ENCODE measurements at regions not wholly inside any gene's neighbourhood (a gene's known extent, or its start where the extent isn't known, plus 50 kb on each side); places are given as distances from the start of the nearest gene placed in this dataset.

DNA sequence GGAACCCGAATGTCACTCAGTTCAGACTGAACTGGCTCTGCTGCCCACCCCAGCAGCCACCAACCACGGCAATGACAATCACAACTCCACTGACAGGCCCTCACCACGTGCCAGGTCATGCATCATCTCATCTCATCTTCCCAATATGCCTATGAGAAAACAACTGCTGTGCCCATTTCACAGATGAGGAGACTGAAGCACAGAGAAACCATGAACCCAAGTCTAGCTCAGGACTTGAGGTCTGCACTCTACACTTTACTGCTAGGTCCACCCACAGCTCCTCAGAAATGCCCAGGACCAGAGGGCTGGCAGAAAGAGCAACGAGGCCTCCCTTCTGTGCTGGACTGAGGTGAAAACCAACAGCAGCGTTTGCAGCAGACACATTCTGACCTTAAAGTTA, 99.2 kb upstream of the LINGO1 start:
- intact Hi-C loops (cut with DNase I): no loop called here
- DNase-seq: no peak

DNA sequence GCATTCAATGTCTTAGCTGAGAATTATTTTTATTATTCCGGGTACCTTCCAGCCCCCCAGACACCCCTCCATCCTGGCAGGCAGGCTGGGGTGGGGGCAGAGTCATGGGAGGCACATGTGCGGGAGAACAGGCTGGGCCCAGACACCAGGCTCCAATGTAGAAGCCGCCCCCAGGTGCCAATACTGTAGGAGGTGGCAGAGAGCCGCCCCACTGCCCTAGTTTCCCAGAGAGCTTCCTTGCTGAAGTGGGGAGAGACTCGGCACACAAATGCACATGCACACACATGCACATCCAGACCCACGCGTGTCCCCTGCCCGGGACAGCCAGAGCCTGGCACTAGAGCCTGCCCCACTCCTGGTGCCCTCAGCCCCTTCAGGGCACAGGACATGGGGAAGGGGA, 98.4 kb upstream of the LINGO1 start:
- peak in 8 of 10 donors; percentile 54 to 95 (median 70) for DNase-seq
- intact Hi-C loops (cut with DNase I): no loop called here

DNA sequence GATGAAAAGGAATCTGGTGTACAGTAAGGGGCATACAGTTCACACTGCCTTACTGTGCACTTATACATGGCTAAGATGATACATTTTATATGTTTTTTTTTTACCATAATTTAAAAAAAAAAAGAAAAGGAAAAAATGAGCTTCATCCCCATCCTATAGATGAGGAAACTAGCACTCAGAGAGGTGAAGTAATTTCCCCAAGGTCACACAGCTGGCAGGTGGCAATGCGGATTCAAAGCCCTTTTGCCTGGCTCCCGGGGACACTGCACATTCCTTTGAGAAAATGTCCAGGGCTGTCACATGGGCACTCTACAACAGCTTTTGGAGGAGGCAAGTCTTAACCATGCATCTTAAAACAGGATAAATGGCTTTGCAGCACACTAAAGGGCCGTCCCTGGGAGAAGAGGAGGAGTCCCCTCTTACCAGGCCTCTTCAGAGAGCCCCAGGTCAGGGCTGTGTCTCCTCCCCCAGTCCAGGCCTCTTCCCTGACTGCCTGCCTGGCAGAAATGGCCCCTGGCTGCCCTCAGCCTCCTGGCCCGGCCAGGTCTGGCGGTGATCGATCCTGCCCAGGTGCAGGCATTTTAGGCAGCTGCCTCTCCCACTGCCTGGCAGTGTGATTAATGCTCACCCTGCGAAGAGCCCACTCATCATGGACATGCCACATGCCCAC, 95.1 kb upstream of the LINGO1 start:
- no peak for DNase-seq
- intact Hi-C loops (cut with DNase I): no loop called here

DNA sequence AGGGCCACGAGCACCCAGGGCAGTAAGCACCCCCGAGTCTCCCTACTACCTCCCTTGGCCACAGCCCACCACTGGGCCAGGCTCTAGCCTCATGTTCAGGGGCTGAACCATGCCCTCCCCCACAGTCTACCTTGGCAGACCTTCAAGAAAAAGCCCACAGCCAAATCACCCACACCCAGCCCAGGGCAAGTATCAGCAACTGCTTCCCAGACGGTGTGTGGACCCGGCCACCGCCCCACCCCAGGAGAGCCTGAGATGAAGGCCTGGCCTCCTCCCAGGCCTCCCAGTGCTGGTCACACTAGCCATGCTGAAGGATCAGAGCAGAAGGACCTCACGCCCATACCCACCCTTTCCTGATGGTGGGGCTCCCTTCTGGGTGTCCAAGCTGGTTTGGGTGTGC, 92.0 kb upstream of the LINGO1 start:
- no peak for DNase-seq
- intact Hi-C loops (cut with DNase I): no loop called here

DNA sequence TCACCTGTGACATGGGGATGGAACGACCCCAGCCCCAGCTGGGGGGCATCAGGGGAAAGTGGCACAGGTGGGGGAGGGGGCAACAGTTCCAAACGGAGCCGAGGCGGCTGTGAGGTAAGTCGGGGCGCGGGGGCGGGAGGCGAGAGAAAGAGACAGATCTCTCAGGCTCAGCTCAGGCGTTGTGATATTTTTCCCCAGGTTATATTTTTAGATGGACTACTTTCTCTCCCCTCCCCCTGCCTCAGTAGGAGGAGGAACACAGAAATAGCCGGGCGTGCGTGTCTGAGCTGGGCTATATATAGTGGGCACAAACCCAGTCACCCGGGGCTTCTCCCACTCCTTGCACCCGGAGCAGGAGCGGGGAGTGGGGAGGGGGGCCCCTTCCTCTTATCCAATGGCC, 91.0 kb upstream of the LINGO1 start:
- intact Hi-C loops (cut with DNase I): no loop called here
- DNase-seq: peak in 5 of 10 donors; percentile 51 to 92 (median 88)

DNA sequence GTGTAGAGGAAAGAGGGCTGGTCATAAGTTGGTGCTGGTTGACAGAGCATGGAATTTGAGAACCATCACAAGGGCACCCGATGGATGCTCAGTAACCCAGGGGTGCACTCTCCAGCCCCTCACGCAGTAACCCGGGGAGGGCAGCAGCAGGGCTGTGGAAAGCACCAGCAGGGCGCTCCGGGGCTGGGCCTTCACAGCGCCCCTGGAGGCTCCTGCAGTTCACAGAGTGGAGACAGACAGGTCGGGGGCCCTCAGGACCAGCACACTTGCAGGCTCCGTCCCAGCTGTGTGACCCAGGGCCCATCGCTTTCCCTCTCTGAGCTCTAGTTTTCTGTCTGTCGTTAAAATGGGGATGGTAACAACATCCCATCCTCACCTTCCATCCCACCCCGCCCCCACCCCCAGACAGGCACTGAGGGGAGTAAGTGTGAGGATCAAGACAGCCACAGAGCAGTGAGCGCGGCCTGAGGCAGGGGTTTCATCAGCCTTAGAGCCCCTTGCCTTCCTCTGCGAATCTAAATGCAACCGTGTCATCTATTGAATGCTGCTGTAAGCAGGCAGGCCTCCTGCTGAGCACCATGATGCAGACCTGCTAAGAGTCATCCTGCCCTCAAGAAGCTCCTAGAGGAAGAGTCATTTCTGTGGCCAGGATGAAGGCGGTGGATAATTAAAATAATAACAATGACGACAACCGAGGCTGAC, 90.2 kb upstream of the LINGO1 start:
- intact Hi-C loops (cut with DNase I): no loop called here
- DNase-seq: no peak

DNA sequence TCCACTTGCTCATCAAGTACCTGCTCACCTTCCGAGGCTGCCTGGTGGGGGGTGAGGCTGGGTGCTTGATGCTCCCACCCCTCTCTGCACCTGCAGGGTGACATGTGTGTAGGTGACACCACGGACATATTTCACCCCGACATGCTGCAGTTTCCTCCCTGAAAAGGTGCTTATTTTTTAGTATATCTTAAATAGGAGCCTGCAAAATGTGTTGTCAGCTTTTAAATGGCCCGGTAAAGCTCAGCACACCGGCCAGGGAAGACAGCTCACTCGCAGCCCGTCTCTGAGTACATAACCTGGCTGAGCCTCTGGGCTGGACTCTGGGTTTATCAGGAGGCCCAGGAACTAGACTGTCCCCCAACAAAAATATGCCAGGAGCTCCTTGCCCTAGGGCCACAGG, 89.3 kb upstream of the LINGO1 start:
- intact Hi-C loops (cut with DNase I): no loop called here

DNA sequence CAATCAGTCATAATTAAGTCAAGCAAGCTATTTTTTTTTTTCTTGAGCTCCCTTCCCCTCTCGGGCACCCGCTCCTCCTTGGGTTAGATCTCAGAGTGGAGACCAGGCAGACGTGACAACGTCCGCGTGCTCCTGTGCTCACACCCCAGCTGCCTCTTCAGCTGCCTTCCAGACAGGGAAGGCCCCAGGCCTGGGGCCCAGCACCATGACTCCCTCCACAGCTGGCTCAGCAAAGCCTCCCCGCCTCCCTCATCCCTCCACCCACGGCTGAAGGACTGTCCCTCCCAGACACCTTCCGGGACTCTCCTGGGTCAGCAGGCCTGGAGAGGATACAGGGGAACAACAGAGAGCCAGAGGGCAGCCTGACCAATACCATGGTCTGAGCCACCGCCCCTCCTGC, 87.9 kb upstream of the LINGO1 start:
- DNase-seq: no peak

More for the DNA sequence above, 89.3 kb upstream of the LINGO1 start:
- no peak for DNase-seq

DNA sequence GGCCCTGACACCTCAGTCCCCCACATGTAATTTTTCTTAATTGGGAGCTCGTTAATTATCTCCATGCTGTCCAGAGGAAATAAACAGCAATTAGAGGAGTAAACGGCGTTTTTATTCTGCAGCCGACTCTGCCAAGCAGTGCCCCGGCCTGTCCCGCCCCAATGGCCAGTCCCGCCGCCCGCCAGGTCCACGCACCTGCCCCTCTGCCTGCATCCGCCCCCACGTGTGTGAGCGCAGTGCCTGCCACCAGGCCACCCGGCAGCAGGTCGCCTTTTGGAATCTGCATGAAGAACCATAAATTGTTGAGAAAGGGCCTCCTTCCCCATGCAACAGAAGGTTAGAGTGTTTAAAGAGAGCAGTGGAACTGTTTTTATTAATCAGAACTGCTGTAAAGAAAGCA, 87.5 kb upstream of the LINGO1 start:
- intact Hi-C loops (cut with DNase I): no loop called here
- DNase-seq: peak in 1 of 10 donors; percentile 73

More for the DNA sequence above, 87.9 kb upstream of the LINGO1 start:
- intact Hi-C loops (cut with DNase I): no loop called here

DNA sequence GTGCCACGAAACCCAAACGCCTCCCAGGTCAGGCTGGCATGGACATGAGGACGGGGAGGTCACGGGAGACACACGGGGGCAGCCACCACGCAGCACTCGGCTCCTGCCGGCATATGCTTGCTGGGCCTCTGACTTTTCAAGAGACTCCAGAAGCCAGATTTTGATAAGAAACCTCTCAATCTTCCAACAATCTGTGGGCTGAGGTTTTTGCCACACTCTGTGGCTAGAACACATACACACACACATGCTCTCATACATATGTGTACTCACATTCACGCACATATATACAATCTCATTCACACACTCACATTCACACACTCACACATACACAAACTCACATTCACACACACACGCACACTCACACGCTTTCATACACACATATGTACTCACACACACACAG, 86.7 kb upstream of the LINGO1 start:
- intact Hi-C loops (cut with DNase I): no loop called here
- DNase-seq: no peak

DNA sequence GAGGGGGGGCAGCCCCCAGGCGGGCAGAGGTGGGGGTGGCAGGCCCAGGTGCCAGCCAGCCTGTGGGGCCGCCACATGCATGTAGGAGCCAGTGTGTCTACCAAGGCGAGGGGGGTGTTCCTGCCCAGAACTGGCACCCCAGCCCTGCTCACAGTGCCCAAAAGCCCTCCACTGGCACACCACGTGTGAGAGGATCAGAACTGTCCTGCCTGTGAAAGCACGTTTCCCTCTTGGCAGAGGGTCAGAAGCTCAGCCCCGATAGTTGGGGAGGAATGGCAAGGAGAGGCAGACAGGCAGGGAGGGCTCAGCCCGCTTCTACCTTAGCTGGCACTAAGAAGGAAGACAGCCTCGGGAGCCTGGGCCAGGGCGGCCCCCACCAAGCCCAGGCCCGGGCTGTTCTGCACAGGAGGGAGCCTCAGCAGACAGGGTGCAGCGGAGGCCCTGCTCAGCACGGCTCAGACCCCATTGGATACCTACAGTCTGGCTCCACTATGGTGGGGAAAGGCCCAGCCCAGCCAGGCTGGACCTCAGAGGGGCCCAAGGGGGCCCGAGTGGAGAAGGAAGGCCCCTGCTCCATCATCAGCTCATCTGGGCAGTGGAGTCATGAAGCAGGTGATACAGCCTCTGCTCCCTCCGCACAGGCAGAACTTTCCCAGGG, 84.8 kb upstream of the LINGO1 start:
- peak in 1 of 10 donors; percentile 61 for DNase-seq
- intact Hi-C loops (cut with DNase I): no loop called here

DNA sequence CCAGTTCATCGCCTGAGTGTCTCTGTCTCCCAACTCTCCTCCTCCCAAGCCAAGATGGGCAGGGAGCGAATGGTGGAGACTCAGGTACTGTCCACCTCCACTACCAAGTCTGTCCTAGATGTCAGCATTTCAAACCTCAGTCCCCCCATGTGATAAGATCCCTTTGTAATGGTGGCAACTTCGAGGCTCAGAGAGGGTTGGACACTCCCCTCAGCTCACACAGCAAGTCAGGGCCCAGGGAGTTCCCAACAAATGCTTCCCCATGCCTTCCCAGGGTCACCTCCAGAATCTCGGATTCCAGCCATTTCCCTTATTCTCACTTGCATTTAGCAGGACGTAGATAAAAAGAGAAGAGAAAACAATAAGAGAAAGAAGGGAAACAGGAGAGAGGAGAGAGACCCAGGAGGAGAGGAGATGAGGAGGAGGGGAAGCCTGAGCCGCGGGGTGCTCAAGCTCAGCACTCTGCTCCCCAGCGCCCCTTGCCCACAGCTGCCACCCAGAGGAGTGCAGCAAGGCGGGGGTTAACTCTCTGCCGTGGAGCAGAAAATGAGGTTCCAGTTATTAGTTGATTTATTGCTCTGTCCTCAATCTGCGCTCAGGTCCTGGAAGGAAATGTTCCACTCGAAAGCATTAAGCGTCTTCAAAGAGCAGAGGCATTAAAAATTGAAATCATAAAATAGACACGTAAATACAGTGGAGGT, 84.1 kb upstream of the LINGO1 start:
- no peak for DNase-seq

DNA sequence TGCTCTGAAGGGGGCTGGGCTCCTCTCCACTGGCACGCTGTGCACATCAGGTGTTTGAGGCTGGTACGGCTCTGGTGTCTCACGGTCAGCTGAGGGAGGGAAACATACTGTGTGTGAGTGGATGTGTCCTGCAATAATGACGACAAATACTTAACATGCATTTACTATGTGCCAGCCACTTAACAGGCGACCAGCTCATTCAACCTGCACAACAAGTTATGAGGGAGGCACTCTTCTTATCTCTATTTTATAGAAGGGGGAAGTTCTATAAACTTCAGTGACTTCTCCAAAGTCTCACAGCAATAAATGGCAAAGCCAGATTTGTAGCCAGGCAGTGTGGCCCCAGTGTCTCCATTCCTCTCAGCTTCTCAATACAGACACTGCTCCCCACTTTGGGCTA, 83.1 kb upstream of the LINGO1 start:
- no peak for DNase-seq
- intact Hi-C loops (cut with DNase I): no loop called here

More for the DNA sequence above, 84.1 kb upstream of the LINGO1 start:
- intact Hi-C loops (cut with DNase I): no loop called here

DNA sequence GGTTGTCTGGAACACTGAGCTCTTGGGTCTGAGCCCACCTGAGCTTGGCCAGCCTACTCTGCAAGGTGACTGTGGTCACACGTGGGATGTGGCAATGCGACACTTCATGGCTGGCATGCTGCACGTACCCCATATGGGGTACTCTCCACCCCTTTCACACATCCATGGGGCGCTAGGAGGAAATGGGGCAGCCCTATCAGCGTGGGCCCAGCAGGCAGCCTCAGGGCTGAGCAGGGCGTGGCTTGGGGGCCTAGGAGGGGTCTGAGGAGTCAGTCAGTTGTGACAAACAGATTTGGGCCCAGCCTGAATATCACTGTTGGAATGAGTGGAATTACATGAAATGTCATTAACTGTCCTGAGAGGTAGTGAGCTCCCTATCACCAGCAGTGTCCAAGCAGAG, 82.3 kb upstream of the LINGO1 start:
- intact Hi-C loops (cut with DNase I): no loop called here
- DNase-seq: peak in 1 of 10 donors; percentile 79

DNA sequence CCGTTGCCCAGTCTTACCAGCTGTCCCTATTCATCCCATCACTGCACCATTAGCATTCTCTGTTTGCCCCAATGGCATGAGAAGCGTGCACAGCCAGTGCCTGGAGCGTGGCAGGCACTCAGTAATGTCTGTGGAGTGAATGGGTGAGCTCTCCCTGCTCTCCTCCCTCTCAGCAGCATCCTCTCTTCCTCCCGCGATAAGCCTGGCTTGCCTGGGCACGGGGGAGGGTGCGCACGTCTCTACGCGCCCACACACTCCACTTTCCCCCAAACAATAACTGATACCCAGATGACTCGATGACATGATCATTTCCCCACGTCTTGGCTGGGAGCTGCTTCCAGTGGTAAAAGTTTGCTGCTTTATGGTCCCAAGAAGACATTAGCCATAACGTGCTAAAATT, 81.8 kb upstream of the LINGO1 start:
- intact Hi-C loops (cut with DNase I): no loop called here
- peak in 1 of 10 donors; percentile 88 for DNase-seq

DNA sequence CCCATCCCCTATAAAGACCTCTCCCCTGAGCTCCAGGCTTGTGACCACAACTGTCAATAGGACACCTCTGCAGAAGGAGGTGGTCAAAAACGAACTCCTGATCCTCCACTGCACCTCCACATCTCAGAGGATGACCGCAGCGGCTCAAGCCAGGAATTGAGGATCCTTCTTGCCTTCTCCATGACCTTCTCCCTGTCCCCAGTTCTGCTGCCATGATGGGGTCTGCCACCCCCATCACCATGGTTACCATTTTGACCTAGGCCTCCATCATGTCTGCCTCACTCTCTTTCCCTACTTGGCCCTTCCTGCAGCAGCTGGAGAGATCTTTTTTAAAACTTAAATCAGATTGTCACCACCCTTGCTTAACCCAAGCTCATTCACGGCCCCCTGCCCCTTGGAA, 81.3 kb upstream of the LINGO1 start:
- intact Hi-C loops (cut with DNase I): no loop called here
- DNase-seq: no peak

DNA sequence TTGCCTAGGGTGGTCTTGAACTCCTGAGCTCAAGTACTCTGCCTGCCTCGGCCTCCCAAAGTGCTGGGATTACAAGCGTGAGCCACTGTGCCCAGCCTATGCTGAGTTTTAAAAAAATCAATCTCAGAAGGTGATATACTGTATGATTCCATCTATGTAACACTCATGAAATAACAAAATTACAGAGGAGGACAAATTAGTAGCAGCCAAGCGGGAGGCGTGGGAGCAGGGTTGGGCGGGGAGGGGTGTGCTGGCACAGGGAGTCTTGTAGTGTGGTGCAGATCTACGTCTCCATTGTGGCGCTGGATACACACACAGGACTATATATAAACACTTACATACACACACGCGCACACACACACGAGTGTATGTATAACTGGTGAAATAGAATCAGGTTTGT, 80.6 kb upstream of the LINGO1 start:
- peak in 1 of 10 donors; percentile 51 for DNase-seq
- intact Hi-C loops (cut with DNase I): no loop called here

DNA sequence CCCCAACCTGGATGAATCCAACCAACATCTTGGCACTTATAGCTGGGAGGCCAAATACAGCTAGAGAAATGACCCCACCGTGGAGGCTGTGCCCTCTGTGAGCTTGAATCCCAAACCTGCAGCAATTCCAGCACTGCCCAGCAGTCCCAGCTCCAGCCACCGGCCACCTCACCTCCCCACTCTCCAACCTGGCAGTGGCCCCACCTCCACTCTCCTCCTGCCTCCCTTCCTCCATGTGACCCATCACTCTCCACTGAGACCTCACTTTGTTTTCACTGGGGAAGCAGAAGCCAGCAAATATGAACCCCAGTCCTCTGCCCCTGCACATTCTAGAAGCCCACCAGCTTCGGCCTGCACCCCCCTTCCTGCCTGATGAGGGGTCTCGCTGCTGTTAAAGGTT, 79.7 kb upstream of the LINGO1 start:
- intact Hi-C loops (cut with DNase I): no loop called here
- DNase-seq: no peak

DNA sequence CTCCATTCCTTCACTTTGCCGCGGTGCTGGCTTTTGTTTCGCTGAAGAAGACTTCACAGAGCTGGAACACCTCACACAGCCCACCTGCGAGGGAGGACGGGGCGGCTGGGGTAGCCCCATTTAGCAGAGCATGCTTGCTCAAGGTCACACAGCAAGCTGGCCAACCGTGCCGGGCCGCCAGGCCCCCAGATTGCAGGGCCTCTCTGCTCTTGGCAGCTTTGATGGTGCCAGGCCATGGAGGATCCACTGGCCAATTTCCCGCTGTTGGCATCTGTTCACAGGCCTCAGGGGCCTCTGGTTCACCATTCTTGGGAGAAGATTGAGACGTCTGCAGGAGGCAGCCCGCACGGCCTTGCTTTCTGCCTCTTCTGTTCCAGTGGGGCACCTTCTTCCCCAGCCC, 77.9 kb upstream of the LINGO1 start:
- intact Hi-C loops (cut with DNase I): no loop called here
- no peak for DNase-seq

DNA sequence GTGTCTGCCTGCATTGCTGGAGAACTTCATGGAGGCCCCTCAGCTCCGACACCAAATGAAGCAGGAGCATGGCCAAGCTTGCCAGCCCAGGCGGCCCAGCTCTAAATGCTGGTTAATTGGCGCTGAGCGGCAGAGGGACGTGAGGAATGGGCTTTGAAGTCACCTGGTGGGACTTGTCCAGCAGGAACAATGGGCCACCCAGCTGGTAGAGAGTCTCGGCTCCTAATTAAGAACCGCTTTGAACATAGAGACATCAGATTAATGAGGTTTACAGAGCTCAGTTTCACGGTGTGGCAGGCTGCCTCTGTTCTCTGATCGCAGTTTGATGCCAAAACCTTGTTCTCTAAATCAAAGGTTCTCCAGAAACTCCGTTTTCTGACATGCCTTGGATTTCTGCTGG, 77.5 kb upstream of the LINGO1 start:
- intact Hi-C loops (cut with DNase I): no loop called here
- DNase-seq: no peak
